SK-N-SH (cell line): ENCODE measurements at regions not wholly inside any gene's neighbourhood (a gene's known extent, or its start where the extent isn't known, plus 50 kb on each side); places are given as distances from the start of the nearest gene placed in this dataset.

Source experiments
- CTCF ChIA-PET: fragments of 300-600, 350-600 bp; formaldehyde crosslinking; extraction: SDS; loops from one replicate; lab custom pipeline; 2021; lab: Yijun Ruan, JAX
- POLR2A ChIA-PET: fragments of 350-600 bp; sonication (Branson Sonifier 250); formaldehyde crosslinking; extraction: SDS; loops from one replicate; lab custom pipeline; 2020; ENCODE audit warnings: antibody characterized with exemption, inconsistent platforms; lab: Yijun Ruan, JAX
- DNase-seq: peaks from one replicate; pipeline ENCODE4 v3.0.0; 2012
- H2AFZ ChIP-seq: fragments of 200-600 bp; sonication (generic); 2 replicates; pipeline ENCODE4 v1.8.1; 2016; ENCODE audit warnings: antibody characterized with exemption, mild to moderate bottlenecking, low read depth
- H3F3A ChIP-seq: fragments of 200-600 bp; sonication (generic); replicated peaks from 2 replicates; pipeline ENCODE3; 2016; ENCODE audit warnings: antibody characterized with exemption, mild to moderate bottlenecking; ENCODE audit not compliant: insufficient read depth
- H3K27ac ChIP-seq, 2 experiments: fragments of 200-500 bp in 1 of 2; fragments of 200-600 bp in 1 of 2; sonication (Bioruptor generic) in 1 of 2; sonication (generic), shearing (Covaris generic) in 1 of 2; 2 replicates each; pipeline versions ENCODE4 v1.5.1 to v1.6.1; 2014 to 2016; ENCODE audit warnings: low read depth in 2 of 2, inconsistent platforms in 1 of 2, low read length in 1 of 2, mild to moderate bottlenecking in 1 of 2, mixed read lengths in 1 of 2
- H3K27me3 ChIP-seq: fragments of 200-600 bp; sonication (generic), shearing (Covaris generic); 2 replicates; pipeline ENCODE4 v1.6.1; 2016; ENCODE audit warnings: mixed run types; ENCODE audit not compliant: insufficient read depth
- H3K36me3 ChIP-seq, 2 experiments: fragments of 200-500 bp in 1 of 2; fragments of 200-600 bp in 1 of 2; sonication (Bioruptor generic) in 1 of 2; sonication (generic) in 1 of 2; replicated peaks in 1 of 2; 2 replicates each; pipeline versions ENCODE3 to v1.5.1; 2014 to 2016; ENCODE audit warnings: low read length in 1 of 2, mild to moderate bottlenecking in 1 of 2; ENCODE audit not compliant: insufficient read depth in 2 of 2, control insufficient read depth in 1 of 2
- H3K4me1 ChIP-seq, 2 experiments: fragments of 200-500 bp in 1 of 2; fragments of 200-600 bp in 1 of 2; sonication (Bioruptor generic) in 1 of 2; sonication (generic), shearing (Covaris generic) in 1 of 2; 2 replicates each; pipeline versions ENCODE4 v1.5.1 to v1.6.1; 2014 to 2016; ENCODE audit warnings: low read depth in 1 of 2, low read length in 1 of 2, mixed run types in 1 of 2; ENCODE audit not compliant: insufficient read depth in 2 of 2, control insufficient read depth in 1 of 2
- H3K4me2 ChIP-seq: fragments of 200-600 bp; sonication (generic), shearing (Covaris generic); 2 replicates; pipeline ENCODE4 v1.6.1; 2017; ENCODE audit warnings: mixed run types
- H3K4me3 ChIP-seq, 2 experiments: fragments of 200-500 bp in 1 of 2; fragments of 200-600 bp in 1 of 2; sonication (Bioruptor generic) in 1 of 2; sonication (generic), shearing (Covaris generic) in 1 of 2; 2 replicates each; pipeline versions ENCODE4 v1.5.1 to v1.8.1; 2014 to 2016; ENCODE audit warnings: low read depth in 2 of 2, inconsistent platforms in 1 of 2, low read length in 1 of 2, mild to moderate bottlenecking in 1 of 2, mixed read lengths in 1 of 2, moderate library complexity in 1 of 2
- H3K79me2 ChIP-seq: fragments of 200-600 bp; sonication (generic); 2 replicates; pipeline ENCODE4 v1.8.1; 2017; ENCODE audit warnings: mild to moderate bottlenecking; ENCODE audit not compliant: insufficient read depth
- H3K9ac ChIP-seq: fragments of 200-600 bp; sonication (generic); 2 replicates; pipeline ENCODE4 v1.6.1; 2017; ENCODE audit warnings: mixed run types
- H3K9me2 ChIP-seq: fragments of 200-600 bp; sonication (generic); 2 replicates; pipeline ENCODE4 v1.6.1; 2017; ENCODE audit warnings: mixed run types
- H3K9me3 ChIP-seq: fragments of 200-600 bp; sonication (generic); 2 replicates; pipeline ENCODE4 v1.6.1; 2017; ENCODE audit warnings: mixed run types, mild to moderate bottlenecking, moderate library complexity
- H4K20me1 ChIP-seq: fragments of 200-600 bp; sonication (generic); 2 replicates; pipeline ENCODE4 v1.6.1; 2017; ENCODE audit warnings: mild to moderate bottlenecking, mixed run types; ENCODE audit not compliant: insufficient read depth
- CHD2 ChIP-seq: fragments of 150-350 bp; IDR thresholded peaks from 2 replicates; pipeline ENCODE4 v1.6.1; 2018; ENCODE audit warnings: low read length; ENCODE audit not compliant: partially characterized antibody
- ELF1 ChIP-seq: IDR thresholded peaks from 2 replicates; pipeline ENCODE4 v1.4.0; 2012
- EP300 ChIP-seq, 2 experiments: IDR thresholded peaks; 2 replicates each; pipeline versions ENCODE4 v1.4.0 to v1.6.1; 2012; ENCODE audit warnings: borderline replicate concordance in 1 of 2, low read depth in 1 of 2, low read length in 1 of 2
- EZH2phosphoT487 ChIP-seq: fragments of 200-600 bp; sonication (generic); IDR thresholded peaks from 2 replicates; pipeline ENCODE4 v1.6.1; 2017; ENCODE audit warnings: low read depth, mixed run types, mild to moderate bottlenecking, antibody characterized with exemption, moderate library complexity, borderline replicate concordance
- FOXJ3 ChIP-seq: sonication (generic); formaldehyde crosslinking; IDR thresholded peaks from 2 replicates; pipeline ENCODE4 v1.5.1; 2020; ENCODE audit warnings: mild to moderate bottlenecking, missing genetic modification reagents
- GABPA ChIP-seq: IDR thresholded peaks from 2 replicates; pipeline ENCODE4 v1.4.0; 2012; ENCODE audit warnings: low read depth, mild to moderate bottlenecking
- GATA2 ChIP-seq: sonication (generic); formaldehyde crosslinking; IDR thresholded peaks from 2 replicates; pipeline ENCODE4 v1.5.0; 2020; ENCODE audit warnings: mild to moderate bottlenecking, missing genetic modification reagents
- JUND ChIP-seq: IDR thresholded peaks from 2 replicates; pipeline ENCODE4 v1.4.0; 2012
- MEF2A ChIP-seq: IDR thresholded peaks from 2 replicates; pipeline ENCODE4 v1.4.0; 2012; ENCODE audit warnings: low read depth, borderline replicate concordance
- MXI1 ChIP-seq: IDR thresholded peaks from 2 replicates; pipeline ENCODE4 v1.6.1; 2012; ENCODE audit warnings: mild to moderate bottlenecking, low read depth, low read length, improper control_type of control experiment
- NRF1 ChIP-seq: IDR thresholded peaks from 2 replicates; pipeline ENCODE4 v1.6.1; 2012; ENCODE audit warnings: low read depth, mild to moderate bottlenecking, low read length
- PBX3 ChIP-seq: IDR thresholded peaks from 2 replicates; pipeline ENCODE4; 2012
- POLR2AphosphoS5 ChIP-seq: IDR thresholded peaks from 2 replicates; pipeline ENCODE4 v1.6.1; 2012; ENCODE audit warnings: low read depth, low read length
- RAD21 ChIP-seq: IDR thresholded peaks from 2 replicates; pipeline ENCODE4 v1.6.1; 2012; ENCODE audit warnings: mild to moderate bottlenecking, low read length
- RCOR1 ChIP-seq: fragments of 150-350 bp; IDR thresholded peaks from 2 replicates; pipeline ENCODE4 v1.6.1; 2017; ENCODE audit warnings: antibody characterized with exemption, low read length
- RFX5 ChIP-seq: IDR thresholded peaks from 2 replicates; pipeline ENCODE4 v1.6.1; 2012; ENCODE audit warnings: mild to moderate bottlenecking, improper control_type of control experiment, low read length
- RXRA ChIP-seq: IDR thresholded peaks from 2 replicates; pipeline ENCODE4 v1.4.0; 2012; ENCODE audit warnings: low read depth, mild to moderate bottlenecking, borderline replicate concordance
- SIN3A ChIP-seq: IDR thresholded peaks from 2 replicates; pipeline ENCODE4 v1.6.1; 2012; ENCODE audit warnings: low read depth, mild to moderate bottlenecking, low read length, moderate library complexity, borderline replicate concordance
- SMC3 ChIP-seq: IDR thresholded peaks from 2 replicates; pipeline ENCODE4 v1.6.1; 2012; ENCODE audit warnings: low read depth, low read length, improper control_type of control experiment
- TAF1 ChIP-seq: IDR thresholded peaks from 2 replicates; pipeline ENCODE4 v1.6.1; 2012; ENCODE audit warnings: low read depth, mild to moderate bottlenecking, low read length, moderate library complexity, borderline replicate concordance
- TEAD4 ChIP-seq: IDR thresholded peaks from 2 replicates; pipeline ENCODE4 v1.4.0; 2012; ENCODE audit warnings: mild to moderate bottlenecking, borderline replicate concordance; ENCODE audit not compliant: insufficient read depth
- YY1 ChIP-seq: IDR thresholded peaks from 2 replicates; pipeline ENCODE4 v1.4.0; 2012; ENCODE audit warnings: low read depth, mild to moderate bottlenecking
- WGBS: methylation state at CpG from one replicate; pipeline ENCODE4 v1.1.6; 2017; ENCODE audit warnings: low lambda C conversion rate; 5-methylcytosine and 5-hydroxymethylcytosine counted together
- TF ChIP-seq, protein P1 (sequence below): fragments of 150-350 bp; IDR thresholded peaks from 2 replicates; pipeline ENCODE4 v1.6.1; 2016; ENCODE audit warnings: mild to moderate bottlenecking, low read depth, low read length

DNA sequence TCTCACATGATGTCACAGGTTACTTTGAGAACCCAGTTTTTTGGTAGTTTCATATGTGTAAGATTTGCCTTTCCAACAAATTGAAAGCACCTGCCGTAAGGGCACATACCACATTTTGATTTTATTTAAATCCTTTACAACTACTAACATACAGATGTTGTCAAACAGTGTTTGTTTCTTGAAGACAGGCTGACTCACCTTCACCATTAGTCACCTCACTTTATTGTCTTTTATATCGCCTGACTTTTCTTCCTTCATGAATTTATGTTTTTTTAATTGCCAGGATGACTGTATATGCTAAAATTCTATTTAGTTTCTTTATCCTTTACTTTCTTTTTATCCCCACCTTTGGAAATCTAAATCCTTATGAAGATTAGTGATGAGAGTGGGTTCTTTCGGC is 886.7 kb downstream of the SUCLG1 start:
- POLR2A ChIA-PET, result no interaction called here
- Histone ChIP-seq H3K4me2 (no peak overlapping the region), H3K9ac (no peak overlapping the region), H3K4me1 (no peaks in the 10 kb centered on the region), H3K27ac (no peak overlapping the region), H3K27me3 (no peaks in the 10 kb centered on the region), H3F3A (no peaks in the 10 kb centered on the region), H3K36me3 (no peaks in the 10 kb centered on the region), H3K9me2 (no peaks in the 10 kb centered on the region; the same call in 1 of the 2 replicates), H3K4me3 (no peak overlapping the region), H3K79me2 (no peaks in the 10 kb centered on the region), H2AFZ (no peak overlapping the region), H4K20me1 (no peaks in the 10 kb centered on the region), H3K9me3 (no peaks in the 10 kb centered on the region)
- CTCF ChIA-PET, result no interaction called here
- 25% methylated on average over 3 of the region's 3 CpGs for WGBS
- DNase-seq, result no peak
- TF ChIP-seq PBX3 (no peak), MEF2A (no peak), EP300 (IDR thresholded peaks at IDR 0.05; ENCODE audit: borderline replicate concordance in 1 of 2, low read depth in 1 of 2, low read length in 1 of 2) (no peak), GATA2 (CRISPR knock-in tag) (no peak), TAF1 (no peak), RCOR1 (no peak), EZH2phosphoT487 (no peak), FOXJ3 (no peak), SMC3 (no peak), ELF1 (no peak), NRF1 (no peak), POLR2AphosphoS5 (no peak), GABPA (no peak), YY1 (no peak), RXRA (no peak), JUND (no peak), MXI1 (no peak), TEAD4 (no peak), CHD2 (no peak)
- TF ChIP-seq, protein P1, sequence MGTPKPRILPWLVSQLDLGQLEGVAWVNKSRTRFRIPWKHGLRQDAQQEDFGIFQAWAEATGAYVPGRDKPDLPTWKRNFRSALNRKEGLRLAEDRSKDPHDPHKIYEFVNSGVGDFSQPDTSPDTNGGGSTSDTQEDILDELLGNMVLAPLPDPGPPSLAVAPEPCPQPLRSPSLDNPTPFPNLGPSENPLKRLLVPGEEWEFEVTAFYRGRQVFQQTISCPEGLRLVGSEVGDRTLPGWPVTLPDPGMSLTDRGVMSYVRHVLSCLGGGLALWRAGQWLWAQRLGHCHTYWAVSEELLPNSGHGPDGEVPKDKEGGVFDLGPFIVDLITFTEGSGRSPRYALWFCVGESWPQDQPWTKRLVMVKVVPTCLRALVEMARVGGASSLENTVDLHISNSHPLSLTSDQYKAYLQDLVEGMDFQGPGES, result no peak

- ChIA-PET CTCF (no interaction called here), POLR2A (no interaction called here)
- Histone ChIP-seq H3F3A (no peaks in the 10 kb centered on the region), H3K4me1 (no peaks in the 10 kb centered on the region), H3K27ac (no peak overlapping the region), H3K4me2 (no peak overlapping the region), H3K27me3 (no peaks in the 10 kb centered on the region), H3K79me2 (no peaks in the 10 kb centered on the region), H4K20me1 (no peaks in the 10 kb centered on the region), H3K36me3 (no peaks in the 10 kb centered on the region), H3K9ac (no peak overlapping the region), H3K9me3 (no peaks in the 10 kb centered on the region), H3K9me2 (no peaks in the 10 kb centered on the region; the same call in 1 of the 2 replicates), H3K4me3 (no peak overlapping the region), H2AFZ (no peak overlapping the region)
- 2% methylated on average over 3 of the region's 3 CpGs for WGBS
- no peak for DNase-seq
- no peak for TF ChIP-seq RCOR1
- TF ChIP-seq RAD21, result no peak
- TF ChIP-seq, protein P1, result no peak
- no peak for TF ChIP-seq EP300 (IDR thresholded peaks at IDR 0.05; ENCODE audit: borderline replicate concordance in 1 of 2, low read depth in 1 of 2, low read length in 1 of 2)
- no peak for TF ChIP-seq JUND
- TF ChIP-seq TAF1, result no peak
- TF ChIP-seq SIN3A, result no peak
- no peak for TF ChIP-seq RFX5
- no peak for TF ChIP-seq RXRA
- no peak for TF ChIP-seq POLR2AphosphoS5
- no peak for TF ChIP-seq NRF1
Measured at GRCh38 chr2:83567551-83567950, 891.5 kb downstream of the SUCLG1 start.
